PC-9 (cell line): ENCODE measurements at regions not wholly inside any gene's neighbourhood (a gene's known extent, or its start where the extent isn't known, plus 50 kb on each side); places are given as distances from the start of the nearest gene placed in this dataset.

ENCODE experiments used
- BruUV-seq: library from RNA; stranded (reverse); fragments of 400-500 nt; replicated peaks from 2 replicates; lab custom pipeline; 2021; lab: Mats Ljungman, UMichigan
- CTCF ChIA-PET: fragments of 300-600 bp; sonication (Branson Sonifier 250); formaldehyde crosslinking; loops from one replicate; lab custom pipeline; 2022; ENCODE audit warnings: antibody characterized with exemption; lab: Charles Lee
- POLR2A ChIA-PET: fragments of 300-600 bp; sonication (Branson Sonifier 250); formaldehyde crosslinking; loops from one replicate; lab custom pipeline; 2022; ENCODE audit warnings: antibody characterized with exemption; ENCODE audit not compliant: unreplicated experiment; lab: Charles Lee
- DNase-seq, 2 experiments: peaks; one replicate each; pipeline versions ENCODE4 v3.0.0 to v3.0.0-alpha.2; 2015 to 2022; ENCODE audit warnings: mixed read lengths in 1 of 2
- H2AFZ ChIP-seq: fragments of 200-600 bp; sonication (generic); 2 replicates; pipeline ENCODE4 v1.8.1; 2017; ENCODE audit warnings: antibody characterized with exemption
- H3F3A ChIP-seq: fragments of 200-600 bp; sonication (generic); 2 replicates; pipeline ENCODE4 v1.8.1; 2017; ENCODE audit warnings: antibody characterized with exemption, mild to moderate bottlenecking, low read depth; ENCODE audit not compliant: insufficient read depth
- H3K27ac ChIP-seq: fragments of 200-600 bp; sonication (generic); 2 replicates; pipeline ENCODE4 v1.6.1; 2016; ENCODE audit warnings: mixed run types
- H3K27me3 ChIP-seq: fragments of 200-600 bp; sonication (generic); 2 replicates; pipeline ENCODE4 v1.6.1; 2016; ENCODE audit warnings: low read depth, mixed run types; ENCODE audit not compliant: insufficient read depth
- H3K36me3 ChIP-seq: fragments of 200-600 bp; sonication (generic); 2 replicates; pipeline ENCODE4 v1.6.1; 2016; ENCODE audit warnings: low read depth, mixed run types
- H3K4me1 ChIP-seq: fragments of 200-600 bp; sonication (generic); replicated peaks from 2 replicates; pipeline ENCODE4 v1.6.1; 2016; ENCODE audit warnings: mixed run types; ENCODE audit not compliant: insufficient read depth
- H3K4me2 ChIP-seq: fragments of 200-600 bp; sonication (generic); 2 replicates; pipeline ENCODE4 v1.6.1; 2017; ENCODE audit warnings: mixed run types
- H3K4me3 ChIP-seq: fragments of 200-600 bp; sonication (generic); 2 replicates; pipeline ENCODE4 v1.6.1; 2016; ENCODE audit warnings: mixed run types
- H3K79me2 ChIP-seq: fragments of 200-600 bp; sonication (generic); 2 replicates; pipeline ENCODE4 v1.6.1; 2017; ENCODE audit warnings: low read depth, mixed run types
- H3K9me2 ChIP-seq: fragments of 200-600 bp; sonication (generic); 2 replicates; pipeline ENCODE4 v1.8.1; 2017; ENCODE audit warnings: mild to moderate bottlenecking; ENCODE audit not compliant: insufficient read depth
- H3K9me3 ChIP-seq: fragments of 200-600 bp; sonication (generic); 2 replicates; pipeline ENCODE4 v1.8.1; 2016; ENCODE audit warnings: low read depth; ENCODE audit not compliant: insufficient read depth
- H4K20me1 ChIP-seq: fragments of 200-600 bp; sonication (generic); 2 replicates; pipeline ENCODE4 v1.8.1; 2017; ENCODE audit not compliant: insufficient read depth
- CTCF ChIP-seq: fragments of 200-600 bp; sonication (generic); conservative IDR thresholded peaks from 2 replicates; pipeline ENCODE4 v1.6.1; 2017; ENCODE audit warnings: mixed run types, antibody characterized with exemption, mild to moderate bottlenecking, moderate library complexity
- EZH2 ChIP-seq: fragments of 200-600 bp; sonication (generic); IDR thresholded peaks from 2 replicates; pipeline ENCODE4 v1.8.0; 2017; ENCODE audit warnings: antibody characterized with exemption, low read depth
- intact Hi-C: fragments of 100-400 bp; cut with micrococcal nuclease; formaldehyde crosslinking; loops from one replicate; pipeline ENCODE4 v1.10.0; 2022; ENCODE audit not compliant: unreplicated experiment

GRCh38 chr5:31029925-31030324 lies 163.6 kb upstream of the CDH6 start:
- intact Hi-C loops, result no loop called here
- Histone ChIP-seq H2AFZ (no peak overlapping the region), H3K4me3 (no peak overlapping the region), H3F3A (no peaks in the 10 kb centered on the region), H3K9me2 (no peaks in the 10 kb centered on the region), H3K27me3 (no peaks in the 10 kb centered on the region), H3K36me3 (no peaks in the 10 kb centered on the region), H3K79me2 (no peaks in the 10 kb centered on the region), H3K27ac (no peak overlapping the region), H3K4me2 (no peak overlapping the region), H4K20me1 (no peaks in the 10 kb centered on the region), H3K9me3 (no peaks in the 10 kb centered on the region), H3K4me1 (no peaks in the 10 kb centered on the region)
- no TSS peak for BruUV-seq
- CTCF ChIA-PET, result no interaction called here
- no peak for DNase-seq
- POLR2A ChIA-PET, result no interaction called here
- no peak for TF ChIP-seq CTCF
- no peak for TF ChIP-seq EZH2

- no peaks in the 10 kb centered on the region for H3K36me3 ChIP-seq
- H3K4me3 ChIP-seq, result no peak overlapping the region
- H4K20me1 ChIP-seq, result no peaks in the 10 kb centered on the region
- no peaks in the 10 kb centered on the region for H3F3A ChIP-seq
- TF ChIP-seq EZH2 (no peak), CTCF (no peak)
- ChIA-PET POLR2A (no interaction called here), CTCF (no interaction called here)
- BruUV-seq, result no TSS peak
- no peaks in the 10 kb centered on the region for H3K9me3 ChIP-seq
- H3K9me2 ChIP-seq, result no peaks in the 10 kb centered on the region
- no peaks in the 10 kb centered on the region for H3K4me1 ChIP-seq
- DNase-seq, result no peak
- no peaks in the 10 kb centered on the region for H3K79me2 ChIP-seq
- no peak overlapping the region for H3K27ac ChIP-seq
- no peak overlapping the region for H2AFZ ChIP-seq
- no peaks in the 10 kb centered on the region for H3K27me3 ChIP-seq
- intact Hi-C loops, result no loop called here
- no peak overlapping the region for H3K4me2 ChIP-seq
These were observed 165.8 kb upstream of the CDH6 start for GRCh38 chr5:31027721-31028120.

- Histone ChIP-seq H3K79me2 (no peaks in the 10 kb centered on the region), H3K4me3 (no peak overlapping the region), H2AFZ (no peak overlapping the region), H3F3A (no peaks in the 10 kb centered on the region), H3K27me3 (no peaks in the 10 kb centered on the region), H3K27ac (no peak overlapping the region), H3K9me2 (no peaks in the 10 kb centered on the region), H3K4me2 (no peak overlapping the region), H3K4me1 (no peaks in the 10 kb centered on the region), H4K20me1 (no peaks in the 10 kb centered on the region), H3K36me3 (no peaks in the 10 kb centered on the region), H3K9me3 (no peaks in the 10 kb centered on the region)
- intact Hi-C loops, result no loop called here
- DNase-seq, result no peak
- ChIA-PET POLR2A (no interaction called here), CTCF (no interaction called here)
- BruUV-seq, result no TSS peak
- TF ChIP-seq EZH2, result no peak
- no peak for TF ChIP-seq CTCF
These were observed 170.4 kb upstream of the CDH6 start for GRCh38 chr5:31023105-31023504.
